ENCODE measurements at regions not wholly inside any gene's neighbourhood (a gene's known extent, or its start where the extent isn't known, plus 50 kb on each side); places are given as distances from the start of the nearest gene placed in this dataset.

- WGBS, 2 donors, result 82% methylated on average over 16 to 18 of the region's 18 CpGs
These were observed 319.8 kb upstream of the SLC7A11 start for GRCh38 chr4:138561906-138562305.

DNA sequence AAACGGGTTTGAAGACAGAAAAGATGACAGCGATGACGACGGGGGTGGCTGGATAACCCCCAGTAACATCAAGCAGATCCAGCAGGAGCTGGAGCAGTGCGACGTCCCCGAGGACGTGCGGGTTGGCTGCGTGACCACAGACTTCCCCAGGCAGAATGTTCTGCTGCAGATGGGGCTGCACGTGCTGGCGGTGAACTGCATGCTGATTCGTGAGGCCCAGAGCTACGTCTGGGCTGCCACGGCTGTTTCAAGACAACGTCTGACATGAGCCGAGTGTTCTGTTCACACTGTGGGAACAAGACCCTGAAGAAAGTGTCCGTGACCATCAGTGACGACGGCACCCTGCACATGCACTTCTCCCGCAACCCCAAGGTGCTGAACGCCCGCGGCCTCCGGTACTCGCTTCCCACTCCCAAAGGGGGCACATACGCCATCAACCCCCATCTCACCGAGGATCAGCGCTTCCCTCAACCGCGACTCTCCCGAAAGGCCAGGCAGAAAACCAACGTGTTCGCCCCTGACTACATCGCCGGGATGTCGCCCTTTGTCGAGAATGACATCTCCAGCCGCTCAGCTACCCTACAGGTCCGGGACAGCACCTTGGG lies 319.2 kb upstream of the SLC7A11 start:
- Histone ChIP-seq H3K4me1 (ENCODE audit: control insufficient read depth in 2 of 2, insufficient read depth in 2 of 2, low read length in 1 of 2) (no peaks in the 10 kb centered on the region), H3K27ac (ENCODE audit: low read depth in 2 of 2, low read length in 1 of 2) (no peak overlapping the region), H3K27me3 (ENCODE audit: control insufficient read depth in 1 of 2, insufficient read depth in 2 of 2, low read length in 2 of 2) (no peaks in the 10 kb centered on the region), H3K9me3 (ENCODE audit: control insufficient read depth in 2 of 2, insufficient read depth in 1 of 2, low read depth in 1 of 2, low read length in 1 of 2) (peaks cover 0 to 8% of the 10 kb centered on the region in 2 donors), H3K4me3 (ENCODE audit: low read depth in 1 of 2, low read length in 2 of 2) (no peak overlapping the region), H3K36me3 (ENCODE audit: control insufficient read depth in 2 of 2, insufficient read depth in 2 of 2, low read length in 1 of 2) (no peaks in the 10 kb centered on the region)
- 94 to 95% methylated on average over 39 to 40 of the region's 40 CpGs for WGBS, 2 donors

More at GRCh38 chr4:138561906-138562305, 319.8 kb upstream of the SLC7A11 start:
- H3K27ac ChIP-seq (ENCODE audit: low read depth in 2 of 2, low read length in 1 of 2), result no peak overlapping the region
- no peak overlapping the region for H3K4me3 ChIP-seq (ENCODE audit: low read depth in 1 of 2, low read length in 2 of 2)
- H3K9me3 ChIP-seq (ENCODE audit: control insufficient read depth in 2 of 2, insufficient read depth in 1 of 2, low read depth in 1 of 2, low read length in 1 of 2), result peaks cover 0 to 8% of the 10 kb centered on the region in 2 donors
- H3K27me3 ChIP-seq (ENCODE audit: control insufficient read depth in 1 of 2, insufficient read depth in 2 of 2, low read length in 2 of 2), result no peaks in the 10 kb centered on the region
- H3K36me3 ChIP-seq (ENCODE audit: control insufficient read depth in 2 of 2, insufficient read depth in 2 of 2, low read length in 1 of 2), result no peaks in the 10 kb centered on the region
- H3K4me1 ChIP-seq (ENCODE audit: control insufficient read depth in 2 of 2, insufficient read depth in 2 of 2, low read length in 1 of 2), result no peaks in the 10 kb centered on the region

DNA sequence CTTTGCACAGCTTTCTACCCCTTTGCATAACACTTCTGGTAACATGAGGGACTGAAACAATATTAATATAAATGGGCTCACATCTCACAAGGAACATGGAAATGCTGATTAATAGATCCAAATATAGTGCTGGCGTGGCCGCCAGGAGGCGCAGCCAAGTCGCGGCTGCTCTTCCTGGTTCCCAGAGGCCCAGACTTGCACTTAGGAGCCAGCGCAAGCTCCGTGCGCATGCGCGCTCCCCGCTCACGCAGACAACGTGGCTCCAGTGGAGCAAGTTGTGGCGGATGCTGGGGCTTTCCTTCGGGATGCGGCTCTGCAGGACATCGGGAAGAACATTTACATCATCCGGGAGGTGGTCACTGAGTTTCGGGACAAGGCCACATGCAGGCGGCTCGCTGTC lies 318.3 kb upstream of the SLC7A11 start:
- Histone ChIP-seq H3K4me3 (ENCODE audit: low read depth in 1 of 2, low read length in 2 of 2) (no peak overlapping the region), H3K27me3 (ENCODE audit: control insufficient read depth in 1 of 2, insufficient read depth in 2 of 2, low read length in 2 of 2) (no peaks in the 10 kb centered on the region), H3K9me3 (ENCODE audit: control insufficient read depth in 2 of 2, insufficient read depth in 1 of 2, low read depth in 1 of 2, low read length in 1 of 2) (peaks cover 0 to 8% of the 10 kb centered on the region in 2 donors), H3K27ac (ENCODE audit: low read depth in 2 of 2, low read length in 1 of 2) (no peak overlapping the region), H3K36me3 (ENCODE audit: control insufficient read depth in 2 of 2, insufficient read depth in 2 of 2, low read length in 1 of 2) (no peaks in the 10 kb centered on the region), H3K4me1 (ENCODE audit: control insufficient read depth in 2 of 2, insufficient read depth in 2 of 2, low read length in 1 of 2) (no peaks in the 10 kb centered on the region)
- WGBS, 2 donors, result 91% methylated on average over 21 of the region's 21 CpGs

DNA sequence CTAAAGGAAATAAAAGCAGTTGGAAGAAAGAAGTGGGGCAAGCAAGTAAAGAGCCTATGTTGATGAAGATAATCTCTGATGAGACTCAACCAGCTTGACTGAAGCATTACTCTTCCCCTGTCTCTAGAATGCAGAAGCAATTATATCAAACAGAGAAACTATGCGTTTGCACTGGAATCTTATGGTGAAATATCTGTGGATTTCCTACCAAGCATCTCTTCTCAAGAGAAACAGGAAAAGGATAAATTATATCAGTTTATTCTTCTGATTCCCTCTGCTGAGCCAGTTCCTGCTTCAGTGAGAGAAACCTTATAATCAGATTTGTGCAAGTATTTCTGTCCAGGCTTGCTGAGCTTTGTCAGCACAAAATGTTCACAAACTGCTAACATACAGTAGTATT lies 316.7 kb upstream of the SLC7A11 start:
- Histone ChIP-seq H3K4me1 (ENCODE audit: control insufficient read depth in 2 of 2, insufficient read depth in 2 of 2, low read length in 1 of 2) (no peaks in the 10 kb centered on the region), H3K27me3 (ENCODE audit: control insufficient read depth in 1 of 2, insufficient read depth in 2 of 2, low read length in 2 of 2) (no peaks in the 10 kb centered on the region), H3K27ac (ENCODE audit: low read depth in 2 of 2, low read length in 1 of 2) (no peak overlapping the region), H3K4me3 (ENCODE audit: low read depth in 1 of 2, low read length in 2 of 2) (no peak overlapping the region), H3K36me3 (ENCODE audit: control insufficient read depth in 2 of 2, insufficient read depth in 2 of 2, low read length in 1 of 2) (no peaks in the 10 kb centered on the region), H3K9me3 (ENCODE audit: control insufficient read depth in 2 of 2, insufficient read depth in 1 of 2, low read depth in 1 of 2, low read length in 1 of 2) (peaks cover 0 to 8% of the 10 kb centered on the region in 2 donors)
- WGBS, 2 donors, result 59 to 63% methylated on average over 1 of the region's 1 CpG

DNA sequence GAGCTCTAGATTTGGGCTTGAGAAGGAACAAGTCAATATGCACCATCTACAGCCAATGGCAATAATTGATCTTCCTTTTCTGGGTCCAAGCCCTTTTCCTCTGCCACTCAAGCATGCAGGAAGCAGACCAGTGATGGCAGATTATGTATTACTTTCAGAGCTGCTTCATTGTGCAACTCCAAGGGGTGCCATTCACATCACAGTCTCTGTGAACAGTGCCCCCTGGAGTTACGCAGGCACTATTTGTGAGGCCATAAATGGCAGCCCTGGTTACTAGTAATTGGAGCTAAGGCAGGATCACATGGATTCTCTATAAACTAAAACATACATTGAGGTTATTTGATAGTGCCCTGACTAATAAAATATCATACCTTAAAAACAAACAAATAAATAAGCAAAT lies 313.4 kb upstream of the SLC7A11 start:
- Histone ChIP-seq H3K27ac (ENCODE audit: low read depth in 2 of 2, low read length in 1 of 2) (no peak overlapping the region), H3K9me3 (ENCODE audit: control insufficient read depth in 2 of 2, insufficient read depth in 1 of 2, low read depth in 1 of 2, low read length in 1 of 2) (no peaks in the 10 kb centered on the region), H3K36me3 (ENCODE audit: control insufficient read depth in 2 of 2, insufficient read depth in 2 of 2, low read length in 1 of 2) (no peaks in the 10 kb centered on the region), H3K27me3 (ENCODE audit: control insufficient read depth in 1 of 2, insufficient read depth in 2 of 2, low read length in 2 of 2) (no peaks in the 10 kb centered on the region), H3K4me3 (ENCODE audit: low read depth in 1 of 2, low read length in 2 of 2) (no peak overlapping the region), H3K4me1 (ENCODE audit: control insufficient read depth in 2 of 2, insufficient read depth in 2 of 2, low read length in 1 of 2) (no peaks in the 10 kb centered on the region)
- 86 to 91% methylated on average over 1 of the region's 1 CpG for WGBS, 2 donors

DNA sequence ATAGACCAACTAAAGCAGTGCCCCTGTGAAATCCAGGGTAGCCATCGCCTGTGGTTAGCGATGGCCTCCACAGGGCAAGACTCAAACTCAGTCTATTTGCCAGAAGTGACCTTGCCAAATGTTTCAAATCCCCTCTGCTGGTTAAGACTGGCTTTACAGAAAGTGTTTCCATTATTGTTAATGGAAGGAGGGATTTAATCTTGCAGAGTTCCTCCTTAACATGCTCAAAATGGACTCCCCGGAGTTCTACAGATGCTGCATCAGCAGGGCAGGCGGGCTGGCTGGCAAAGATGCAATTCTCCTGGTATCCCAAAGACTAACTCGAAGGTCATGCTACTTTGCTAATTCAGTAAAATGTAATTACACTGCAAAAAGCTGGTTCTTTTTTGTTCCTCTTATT lies 313.0 kb upstream of the SLC7A11 start:
- no peaks in the 10 kb centered on the region for H3K4me1 ChIP-seq (ENCODE audit: control insufficient read depth in 2 of 2, insufficient read depth in 2 of 2, low read length in 1 of 2)
- no peaks in the 10 kb centered on the region for H3K36me3 ChIP-seq (ENCODE audit: control insufficient read depth in 2 of 2, insufficient read depth in 2 of 2, low read length in 1 of 2)
- H3K4me3 ChIP-seq (ENCODE audit: low read depth in 1 of 2, low read length in 2 of 2), result no peak overlapping the region
- H3K27me3 ChIP-seq (ENCODE audit: control insufficient read depth in 1 of 2, insufficient read depth in 2 of 2, low read length in 2 of 2), result no peaks in the 10 kb centered on the region
- WGBS, 2 donors, result 89 to 94% methylated on average over 5 of the region's 5 CpGs
- no peaks in the 10 kb centered on the region for H3K9me3 ChIP-seq (ENCODE audit: control insufficient read depth in 2 of 2, insufficient read depth in 1 of 2, low read depth in 1 of 2, low read length in 1 of 2)
- H3K27ac ChIP-seq (ENCODE audit: low read depth in 2 of 2, low read length in 1 of 2), result no peak overlapping the region

DNA sequence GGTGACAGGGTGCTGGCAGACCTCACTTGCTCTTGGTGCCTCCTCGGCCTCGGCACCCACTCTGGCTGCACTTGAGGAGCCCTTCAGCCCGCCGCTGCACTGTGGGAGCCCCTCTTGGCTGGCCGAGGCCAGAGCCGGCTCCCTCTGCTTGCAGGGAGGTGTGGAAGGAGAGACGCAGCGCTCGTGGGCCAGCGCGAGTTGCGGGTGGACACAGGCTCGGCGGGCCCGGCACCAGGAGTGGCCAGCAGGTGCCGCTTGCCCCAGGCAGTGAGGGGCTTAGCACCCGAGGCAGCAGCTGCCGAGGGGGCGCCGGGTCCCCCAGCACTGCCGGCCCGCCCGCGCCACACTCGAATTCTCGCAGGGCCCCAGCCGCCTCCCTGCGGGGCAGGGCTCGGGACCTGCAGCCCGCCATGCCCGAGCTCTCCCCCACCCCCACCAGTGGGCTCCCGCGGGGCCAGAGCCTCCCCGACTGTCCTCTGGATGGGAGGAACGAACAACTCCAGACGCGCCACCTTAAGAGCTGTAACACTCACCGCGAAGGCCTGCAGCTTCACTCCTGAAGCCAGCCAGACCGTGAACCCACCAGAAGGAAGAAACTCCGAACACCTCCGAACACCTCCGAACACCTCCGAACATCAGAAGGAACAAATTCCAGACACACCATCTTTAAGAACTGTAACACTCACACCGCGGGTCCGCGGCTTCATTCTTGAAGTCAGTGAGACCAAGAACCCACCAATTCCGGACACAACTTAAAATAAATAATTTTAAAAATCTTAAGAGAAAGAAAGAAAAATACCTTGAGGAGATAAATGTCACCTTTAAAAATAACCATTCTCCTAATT lies 311.1 kb upstream of the SLC7A11 start:
- H3K4me1 ChIP-seq (ENCODE audit: control insufficient read depth in 2 of 2, insufficient read depth in 2 of 2, low read length in 1 of 2), result no peaks in the 10 kb centered on the region
- no peaks in the 10 kb centered on the region for H3K36me3 ChIP-seq (ENCODE audit: control insufficient read depth in 2 of 2, insufficient read depth in 2 of 2, low read length in 1 of 2)
- no peaks in the 10 kb centered on the region for H3K9me3 ChIP-seq (ENCODE audit: control insufficient read depth in 2 of 2, insufficient read depth in 1 of 2, low read depth in 1 of 2, low read length in 1 of 2)
- H3K4me3 ChIP-seq (ENCODE audit: low read depth in 1 of 2, low read length in 2 of 2), result no peak overlapping the region
- H3K27me3 ChIP-seq (ENCODE audit: control insufficient read depth in 1 of 2, insufficient read depth in 2 of 2, low read length in 2 of 2), result no peaks in the 10 kb centered on the region
- H3K27ac ChIP-seq (ENCODE audit: low read depth in 2 of 2, low read length in 1 of 2), result no peak overlapping the region
- WGBS, 2 donors, result 84 to 95% methylated on average over 44 to 49 of the region's 49 CpGs

DNA sequence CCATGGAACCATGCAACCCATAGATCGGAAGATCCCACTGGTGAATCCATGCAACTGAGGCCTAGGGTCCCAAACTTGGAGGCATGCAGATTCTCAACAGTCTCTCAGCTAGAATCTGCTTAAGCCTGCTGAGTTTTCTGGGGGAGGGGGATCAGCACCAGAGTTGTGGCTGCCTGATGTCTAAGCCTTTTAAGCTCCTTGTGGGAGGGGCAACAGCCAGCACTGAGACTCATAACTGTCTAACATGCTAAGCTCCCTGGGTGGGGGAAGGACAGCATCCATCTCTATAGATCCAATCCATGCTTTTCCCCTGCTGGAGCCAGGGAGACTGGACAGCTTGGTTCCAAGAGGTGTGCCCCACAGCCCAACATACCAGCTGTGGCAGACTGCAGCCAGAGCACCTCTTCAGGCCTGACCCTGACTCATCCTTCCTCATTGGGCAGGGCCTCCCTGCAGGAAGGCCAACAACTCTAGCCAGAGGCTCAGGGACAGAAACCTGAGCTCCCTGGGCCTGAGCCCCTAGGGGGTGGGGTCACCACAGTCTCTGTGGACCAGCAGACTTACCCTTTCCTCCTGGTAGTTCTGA lies 300.1 kb upstream of the SLC7A11 start:
- Histone ChIP-seq H3K27ac (ENCODE audit: low read depth in 2 of 2, low read length in 1 of 2) (no peak overlapping the region), H3K9me3 (ENCODE audit: control insufficient read depth in 2 of 2, insufficient read depth in 1 of 2, low read depth in 1 of 2, low read length in 1 of 2) (no peaks in the 10 kb centered on the region), H3K4me1 (ENCODE audit: control insufficient read depth in 2 of 2, insufficient read depth in 2 of 2, low read length in 1 of 2) (peaks cover 0 to 2% of the 10 kb centered on the region in 2 donors), H3K4me3 (ENCODE audit: low read depth in 1 of 2, low read length in 2 of 2) (no peak overlapping the region), H3K27me3 (ENCODE audit: control insufficient read depth in 1 of 2, insufficient read depth in 2 of 2, low read length in 2 of 2) (no peaks in the 10 kb centered on the region), H3K36me3 (ENCODE audit: control insufficient read depth in 2 of 2, insufficient read depth in 2 of 2, low read length in 1 of 2) (no peaks in the 10 kb centered on the region)
- WGBS, 2 donors, result 93 to 95% methylated on average over 1 of the region's 1 CpG

DNA sequence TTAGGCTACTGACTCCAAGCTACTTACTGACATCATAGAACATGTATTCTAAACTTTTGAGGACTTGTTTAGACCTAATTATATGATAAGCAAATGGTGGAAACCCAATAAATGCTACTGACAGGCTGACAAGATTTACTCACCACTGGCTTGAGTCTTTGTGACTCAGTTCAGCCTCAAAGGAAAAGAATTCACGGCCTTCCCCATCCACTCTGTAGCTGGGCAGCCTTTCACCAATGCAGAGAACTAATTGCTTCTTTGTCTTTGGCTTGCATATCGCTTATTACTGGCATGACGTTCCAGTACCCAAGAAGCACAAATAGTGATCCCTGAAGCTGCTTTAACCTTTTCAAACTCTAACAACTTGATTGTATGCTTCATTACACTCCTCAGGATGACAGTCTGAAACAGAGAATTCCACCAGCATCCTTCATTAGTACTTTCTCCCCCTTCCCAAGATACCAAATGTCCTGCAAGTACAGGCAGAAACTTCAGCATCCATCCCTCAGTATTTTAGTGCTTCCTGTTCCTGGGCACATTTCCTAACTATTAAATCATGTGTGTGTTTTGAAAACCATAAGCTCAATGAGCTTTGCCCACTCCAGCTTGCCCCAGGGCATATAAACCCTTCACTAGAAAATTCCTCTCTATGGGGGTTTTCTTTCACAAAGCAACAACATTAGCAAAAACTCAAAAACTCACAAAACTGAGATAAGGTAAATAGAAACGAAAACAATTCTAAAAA lies 298.1 kb upstream of the SLC7A11 start:
- 69 to 81% methylated on average over 4 of the region's 4 CpGs for WGBS, 2 donors
- H3K27ac ChIP-seq (ENCODE audit: low read depth in 2 of 2, low read length in 1 of 2), result no peak overlapping the region
- H3K27me3 ChIP-seq (ENCODE audit: control insufficient read depth in 1 of 2, insufficient read depth in 2 of 2, low read length in 2 of 2), result no peaks in the 10 kb centered on the region
- no peaks in the 10 kb centered on the region for H3K9me3 ChIP-seq (ENCODE audit: control insufficient read depth in 2 of 2, insufficient read depth in 1 of 2, low read depth in 1 of 2, low read length in 1 of 2)
- no peaks in the 10 kb centered on the region for H3K36me3 ChIP-seq (ENCODE audit: control insufficient read depth in 2 of 2, insufficient read depth in 2 of 2, low read length in 1 of 2)
- H3K4me3 ChIP-seq (ENCODE audit: low read depth in 1 of 2, low read length in 2 of 2), result no peak overlapping the region
- peaks cover 0 to 2% of the 10 kb centered on the region in 2 donors for H3K4me1 ChIP-seq (ENCODE audit: control insufficient read depth in 2 of 2, insufficient read depth in 2 of 2, low read length in 1 of 2)
